Stimulated activated CD4-positive, alpha-beta T cell treated with anti-CD3 and anti-CD28 coated beads, Interleukin-15, amount 100 ng/mL, for 48 hours (primary cell): ENCODE measurements at regions not wholly inside any gene's neighbourhood (a gene's known extent, or its start where the extent isn't known, plus 50 kb on each side); places are given as distances from the start of the nearest gene placed in this dataset.

Experiments
- DNase-seq, 2 donors: peaks; one replicate each; pipeline ENCODE4 v3.0.0-alpha.2; 2020; ENCODE audit warnings: low read depth in 2 of 2

DNA sequence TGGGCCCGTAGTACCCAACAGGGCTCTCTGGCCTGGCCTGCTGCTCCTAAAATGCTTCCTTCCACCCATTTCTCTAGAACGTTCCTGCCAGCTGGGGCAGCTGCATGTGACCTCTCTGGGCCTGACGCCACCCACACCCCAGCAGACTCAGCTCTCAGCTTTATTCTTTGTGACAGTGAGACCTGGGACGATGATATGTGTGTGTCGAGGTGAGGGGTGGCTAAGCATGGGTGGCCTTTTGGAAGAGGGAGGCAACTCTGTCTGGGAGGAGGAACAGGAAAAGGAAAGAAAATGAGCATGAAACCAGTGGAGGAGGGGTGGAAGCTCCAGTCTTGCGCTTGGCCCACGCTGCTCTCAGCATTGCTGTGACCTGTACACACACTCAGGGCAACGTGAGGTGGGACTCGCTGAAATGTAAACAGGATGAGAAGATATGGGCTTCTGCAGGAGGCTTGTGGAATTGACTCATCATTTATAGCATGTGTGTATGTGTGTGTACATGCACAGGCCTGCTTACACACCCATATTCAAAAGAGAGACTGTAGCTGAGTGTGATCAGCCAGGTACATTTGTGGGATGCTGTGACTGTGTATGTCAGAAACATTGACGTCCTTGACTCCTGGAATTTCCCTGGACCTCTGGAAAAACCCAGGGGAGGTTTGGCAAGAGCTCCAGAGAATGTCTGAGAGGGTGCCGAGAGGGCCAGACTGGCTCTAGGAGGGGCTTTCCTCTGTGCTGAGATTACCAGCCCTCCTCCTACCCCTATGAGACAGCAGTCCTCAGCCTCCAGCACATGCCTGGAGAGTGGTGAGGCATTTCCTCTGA, 137.9 kb downstream of the PJA1 start:
- DNase-seq, result no peak

DNA sequence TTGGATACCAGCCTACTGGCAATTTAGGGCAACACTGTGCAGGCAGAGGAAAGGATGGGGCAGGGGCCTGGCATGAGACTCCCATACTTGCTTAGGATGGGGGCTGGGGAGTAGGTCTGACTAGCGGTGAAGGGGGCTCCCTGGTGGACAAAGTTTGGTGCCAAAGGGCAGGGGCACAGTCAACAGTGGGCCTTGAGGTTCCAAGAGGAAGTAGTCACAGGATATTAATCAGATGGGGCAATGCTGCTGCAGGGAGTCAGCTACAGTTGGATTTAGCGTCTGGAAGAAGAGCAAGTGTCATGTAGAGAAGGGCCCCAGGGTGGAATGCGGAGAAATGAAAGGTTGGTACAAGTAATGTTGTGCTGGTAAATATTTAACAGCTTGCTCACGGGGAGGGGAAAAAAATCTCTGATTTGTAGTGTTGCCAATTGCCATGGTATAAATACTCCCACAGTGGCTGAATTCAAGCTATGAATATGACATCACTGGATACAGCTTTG, 139.4 kb downstream of the PJA1 start:
- no peak for DNase-seq

- no peak for DNase-seq
These were observed 140.3 kb downstream of the PJA1 start for GRCh38 chrX:69024931-69025330.

DNA sequence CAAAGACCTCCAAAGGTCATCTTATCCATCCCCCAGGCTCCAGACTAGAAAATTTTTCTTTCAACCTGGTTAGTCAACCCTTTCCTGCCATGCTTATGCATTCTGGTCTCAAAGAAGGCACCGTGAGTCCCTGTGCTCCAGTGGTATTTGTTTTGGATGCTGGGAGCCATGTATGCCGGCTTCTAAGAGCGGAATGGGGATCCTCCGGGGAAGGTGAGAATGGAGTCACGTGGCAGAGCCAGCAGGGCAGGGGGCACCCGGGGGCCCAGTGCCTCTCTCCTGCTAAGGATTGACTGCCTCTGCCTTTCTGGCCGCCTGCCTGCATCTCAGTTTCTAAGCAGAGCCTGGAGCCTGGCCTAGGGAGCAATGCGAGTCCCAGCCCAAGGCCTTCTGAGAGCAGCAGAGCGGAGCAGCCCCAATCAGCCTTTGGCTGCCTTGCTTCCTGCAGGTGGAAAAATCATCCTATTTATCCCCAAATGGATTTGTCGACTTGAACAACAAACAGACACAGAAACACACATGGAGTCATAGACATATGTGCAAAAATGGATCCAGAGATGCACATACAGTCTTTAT, 141.0 kb downstream of the PJA1 start:
- no peak for DNase-seq

GRCh38 chrX:69022430-69022829, 142.8 kb downstream of the PJA1 start:
- no peak for DNase-seq

- no peak for DNase-seq
These were observed 143.9 kb downstream of the PJA1 start for GRCh38 chrX:69021141-69021960.

DNA sequence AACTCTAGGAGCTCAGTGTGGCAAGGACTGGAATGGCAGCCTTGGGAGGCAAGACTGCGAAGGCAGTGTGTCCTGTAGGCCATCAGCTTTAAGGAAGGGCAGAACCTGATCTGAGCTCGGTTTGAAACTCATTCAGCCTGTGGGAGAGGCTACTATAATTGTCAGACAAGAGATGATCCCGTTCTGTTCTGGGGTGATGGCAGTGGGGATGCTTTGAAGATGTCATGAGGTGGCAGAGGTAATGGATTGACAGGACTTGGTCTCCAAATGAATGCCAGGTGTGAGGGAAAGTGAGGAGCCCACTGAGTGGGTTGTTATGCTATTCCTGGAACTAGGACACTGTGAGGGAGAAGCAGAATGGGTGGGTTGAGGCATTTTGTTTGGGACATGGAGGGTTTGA, 144.9 kb downstream of the PJA1 start:
- no peak for DNase-seq

DNA sequence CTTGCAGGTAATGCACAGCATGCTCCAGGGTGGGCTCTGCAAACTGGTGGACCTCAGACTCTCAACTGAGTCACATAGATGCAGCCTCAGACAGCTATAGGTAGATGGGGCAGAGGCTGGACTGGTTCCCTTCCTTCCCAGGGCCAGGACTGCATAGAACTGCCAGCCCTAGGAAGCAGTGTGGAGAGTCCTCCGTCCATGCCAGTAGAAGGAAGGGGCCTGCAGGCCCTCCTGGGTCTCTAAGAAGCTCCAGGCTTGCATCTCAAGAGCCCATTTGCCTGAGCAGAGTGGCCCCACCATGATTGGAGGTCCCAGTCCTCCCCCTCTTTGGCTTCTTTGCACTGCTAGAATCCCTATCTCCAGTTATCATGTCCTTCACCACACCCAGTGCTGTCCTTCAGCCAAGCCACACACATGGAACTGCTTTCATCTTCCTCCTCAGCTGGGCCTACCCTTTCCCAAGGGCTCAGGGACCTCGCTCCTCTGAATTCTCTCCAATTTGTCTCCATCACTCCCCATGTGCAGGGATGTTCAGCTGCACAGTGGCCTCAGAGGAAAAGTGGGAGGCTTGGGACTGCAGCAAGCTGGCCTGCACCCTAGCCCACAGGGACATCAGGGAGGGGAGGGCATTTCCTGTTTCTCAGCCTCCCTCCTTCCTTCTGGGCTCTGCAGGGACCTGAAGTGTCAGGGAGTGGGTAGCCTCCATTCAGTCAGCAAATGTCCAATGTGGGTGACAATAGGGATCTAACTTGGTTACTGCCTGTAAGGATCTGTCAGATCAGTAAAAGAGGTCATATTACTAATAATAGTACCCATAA, 146.0 kb downstream of the PJA1 start:
- DNase-seq, result no peak

- no peak for DNase-seq
These were observed 146.7 kb downstream of the PJA1 start for GRCh38 chrX:69018416-69019072.

DNA sequence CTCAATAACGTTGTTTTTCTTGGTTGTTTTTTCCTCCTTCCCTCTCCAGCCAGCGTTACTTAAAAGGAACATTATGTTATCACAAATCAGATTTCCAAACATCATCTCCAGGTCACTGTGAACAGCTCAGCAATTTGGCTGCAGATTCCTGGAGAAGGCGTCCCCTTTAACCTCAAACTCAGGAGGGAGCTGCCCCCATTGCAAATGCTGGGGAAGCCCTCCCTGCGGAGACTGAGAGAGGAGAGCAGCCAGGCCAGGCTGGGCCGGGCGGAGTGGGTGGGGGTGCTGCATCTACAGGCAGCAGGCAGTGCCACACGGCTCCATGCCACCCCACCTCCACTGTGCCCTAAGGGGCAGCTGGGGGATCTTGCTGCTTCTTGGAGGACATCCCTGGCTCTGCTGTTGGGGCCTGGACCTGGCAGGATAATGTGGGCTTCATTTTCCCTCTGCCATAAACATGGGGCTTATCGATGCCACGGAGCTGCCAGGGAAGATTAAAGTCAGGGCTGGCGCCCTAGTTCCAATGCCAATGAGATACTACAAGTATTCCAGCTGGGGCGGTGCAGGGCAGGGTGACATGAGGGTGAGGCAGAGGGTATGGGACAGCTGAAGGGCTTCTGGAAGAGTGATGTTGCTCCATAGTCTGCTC, 148.8 kb downstream of the PJA1 start:
- no peak for DNase-seq

GRCh38 chrX:69015564-69016292, 149.5 kb downstream of the PJA1 start:
- DNase-seq, result no peak

GRCh38 chrX:69015156-69015555, 150.1 kb downstream of the PJA1 start:
- no peak for DNase-seq

GRCh38 chrX:69014200-69014599, 151.1 kb downstream of the PJA1 start:
- no peak for DNase-seq

- DNase-seq, result no peak
These were observed 154.9 kb downstream of the PJA1 start for GRCh38 chrX:69010339-69010738.

GRCh38 chrX:69000877-69001276, 164.4 kb downstream of the PJA1 start:
- no peak for DNase-seq

DNA sequence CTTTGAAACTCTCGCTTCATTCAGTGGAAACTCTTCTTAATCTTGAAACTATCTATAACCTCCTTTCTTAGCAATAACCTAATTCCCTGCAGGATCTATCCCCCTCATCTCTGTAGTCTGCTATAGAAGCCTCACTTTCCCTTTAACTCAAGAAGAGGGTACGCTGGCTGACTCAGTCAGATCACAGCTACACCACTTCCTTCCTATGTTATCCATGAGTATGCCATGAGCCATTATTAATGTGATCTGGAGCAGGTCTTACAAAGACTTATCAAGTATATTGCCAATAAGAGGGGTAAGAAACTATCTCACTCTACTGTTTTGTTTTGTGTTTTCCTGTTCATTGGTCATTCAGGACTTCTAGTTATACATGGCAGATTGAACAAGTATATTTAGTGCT, 165.3 kb downstream of the PJA1 start:
- DNase-seq, result no peak

- no peak for DNase-seq
These were observed 165.9 kb downstream of the PJA1 start for GRCh38 chrX:68999356-68999755.

GRCh38 chrX:68998716-68999115, 166.5 kb downstream of the PJA1 start:
- no peak for DNase-seq

- no peak for DNase-seq
These were observed 167.3 kb downstream of the PJA1 start for GRCh38 chrX:68997911-68998310.

- no peak for DNase-seq
These were observed 167.7 kb downstream of the PJA1 start for GRCh38 chrX:68997511-68997910.
